AG10803 (cell line): ENCODE measurements at regions not wholly inside any gene's neighbourhood (a gene's known extent, or its start where the extent isn't known, plus 50 kb on each side); places are given as distances from the start of the nearest gene placed in this dataset.
"Not testable (repeated sequence)": the region's sequence is repeated elsewhere in the genome, so short reads cannot be mapped to it uniquely, and the experiment has no call there.

Experiments
- DNase-seq: peaks from one replicate; pipeline ENCODE4 v3.0.0; 2010; ENCODE audit warnings: low read depth
- H3K4me3 ChIP-seq: 2 replicates; pipeline ENCODE4 v1.5.1; 2011; ENCODE audit warnings: mild to moderate bottlenecking, low read length, control low read depth
- TF ChIP-seq, protein P1 (sequence below): conservative IDR thresholded peaks from 2 replicates; pipeline ENCODE4 v1.5.1; 2011; ENCODE audit warnings: mild to moderate bottlenecking, low read length, control low read depth, inconsistent platforms

- no peak overlapping the region for H3K4me3 ChIP-seq
- DNase-seq = peak; percentile 53
- TF ChIP-seq, protein P1, sequence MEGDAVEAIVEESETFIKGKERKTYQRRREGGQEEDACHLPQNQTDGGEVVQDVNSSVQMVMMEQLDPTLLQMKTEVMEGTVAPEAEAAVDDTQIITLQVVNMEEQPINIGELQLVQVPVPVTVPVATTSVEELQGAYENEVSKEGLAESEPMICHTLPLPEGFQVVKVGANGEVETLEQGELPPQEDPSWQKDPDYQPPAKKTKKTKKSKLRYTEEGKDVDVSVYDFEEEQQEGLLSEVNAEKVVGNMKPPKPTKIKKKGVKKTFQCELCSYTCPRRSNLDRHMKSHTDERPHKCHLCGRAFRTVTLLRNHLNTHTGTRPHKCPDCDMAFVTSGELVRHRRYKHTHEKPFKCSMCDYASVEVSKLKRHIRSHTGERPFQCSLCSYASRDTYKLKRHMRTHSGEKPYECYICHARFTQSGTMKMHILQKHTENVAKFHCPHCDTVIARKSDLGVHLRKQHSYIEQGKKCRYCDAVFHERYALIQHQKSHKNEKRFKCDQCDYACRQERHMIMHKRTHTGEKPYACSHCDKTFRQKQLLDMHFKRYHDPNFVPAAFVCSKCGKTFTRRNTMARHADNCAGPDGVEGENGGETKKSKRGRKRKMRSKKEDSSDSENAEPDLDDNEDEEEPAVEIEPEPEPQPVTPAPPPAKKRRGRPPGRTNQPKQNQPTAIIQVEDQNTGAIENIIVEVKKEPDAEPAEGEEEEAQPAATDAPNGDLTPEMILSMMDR = peak; percentile 87
Measured at GRCh38 chr1:165114022-165114888, 242.3 kb downstream of the LMX1A start.

- no peak overlapping the region for H3K4me3 ChIP-seq
- TF ChIP-seq, protein P1 = no peak
- no peak for DNase-seq
Measured at GRCh38 chr1:165112260-165112659, 244.3 kb downstream of the LMX1A start.

- TF ChIP-seq, protein P1 = no peak
- no peak overlapping the region for H3K4me3 ChIP-seq
- no peak for DNase-seq
Measured at GRCh38 chr1:165109013-165109412, 247.5 kb downstream of the LMX1A start.

DNA sequence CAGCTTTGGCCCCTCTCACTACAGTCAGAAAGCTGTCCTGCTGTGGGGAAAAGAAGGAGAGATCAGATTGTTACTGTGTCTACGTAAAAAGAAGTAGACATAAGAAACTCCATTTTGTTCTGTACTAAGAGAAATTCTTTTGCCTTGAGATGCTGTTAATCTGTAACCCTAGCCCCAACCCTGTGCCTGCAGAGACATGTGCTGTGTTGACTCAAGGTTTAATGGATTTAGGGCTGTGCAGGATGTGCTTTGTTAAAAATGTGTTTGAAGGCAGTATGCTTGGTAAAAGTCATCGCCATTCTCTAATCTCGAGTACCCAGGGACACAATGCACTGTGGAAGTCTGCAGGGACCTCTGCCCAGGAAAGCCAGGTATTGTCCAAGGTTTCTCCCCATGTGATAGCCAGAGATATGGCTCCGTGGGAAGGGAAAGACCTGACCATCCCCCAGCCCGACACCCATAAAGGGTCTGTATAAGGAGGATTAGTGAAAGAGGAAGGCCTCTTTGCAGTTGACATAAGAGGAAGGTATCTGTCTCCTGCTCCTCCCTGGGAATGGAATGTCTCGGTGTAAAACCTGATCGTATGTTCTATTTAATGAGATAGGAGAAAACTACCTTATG is 263.9 kb downstream of the LMX1A start:
- H3K4me3 ChIP-seq, DNase-seq: not testable (repeated sequence)

DNA sequence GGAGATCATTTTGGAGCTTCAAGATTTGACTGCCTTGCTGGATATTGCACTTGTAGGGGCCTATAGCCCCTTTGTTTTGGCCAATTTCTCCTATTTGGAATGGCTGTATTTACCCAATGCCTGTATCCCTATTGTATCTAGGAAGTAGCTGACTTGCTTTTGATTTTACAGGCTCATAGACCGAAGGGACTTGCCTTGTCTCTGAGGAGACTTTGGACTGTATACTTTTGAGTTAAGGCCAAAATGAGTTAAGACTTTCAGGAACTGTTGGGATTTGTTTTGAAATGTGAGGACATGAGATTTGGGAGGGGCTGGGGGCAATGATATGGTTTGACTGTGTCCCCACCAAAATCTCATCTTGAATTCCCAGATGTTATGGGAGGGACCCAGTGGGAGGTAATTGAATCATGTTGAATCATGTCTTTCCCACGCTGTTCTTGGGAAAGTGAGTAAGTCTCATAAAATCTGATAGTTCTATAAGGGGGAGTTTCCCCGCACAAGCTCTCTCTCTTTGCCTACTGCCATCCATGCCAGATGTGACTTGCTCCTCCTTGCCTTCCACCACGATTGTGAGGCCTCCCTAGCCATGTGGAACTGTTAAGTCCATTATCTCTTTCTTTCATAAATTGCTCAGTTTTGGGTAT is 276.1 kb downstream of the LMX1A start:
- DNase-seq = peak; percentile 17
- H3K4me3 ChIP-seq = no peak overlapping the region
- TF ChIP-seq, protein P1 = no peak

GRCh38 chr1:165078391-165078790 is 278.1 kb downstream of the LMX1A start:
- TF ChIP-seq, protein P1 = no peak
- no peak for DNase-seq
- H3K4me3 ChIP-seq = no peak overlapping the region

GRCh38 chr1:165075725-165076370 is 280.7 kb downstream of the LMX1A start:
- TF ChIP-seq, protein P1 = peak; percentile 78
- DNase-seq = peak; percentile 35

More at GRCh38 chr1:165075725-165076370, 280.7 kb downstream of the LMX1A start:
- H3K4me3 ChIP-seq = no peak overlapping the region
